ENCODE measurements at regions not wholly inside any gene's neighbourhood (a gene's known extent, or its start where the extent isn't known, plus 50 kb on each side); places are given as distances from the start of the nearest gene placed in this dataset.

- DNase-seq, result no peak
Observed at GRCh38 chr6:128827675-128828464, 55.1 kb upstream of the LAMA2 start.

- DNase-seq, result no peak
Observed at GRCh38 chr6:128826606-128827005, 56.3 kb upstream of the LAMA2 start.

- no peak for DNase-seq
Observed at GRCh38 chr6:128822271-128822670, 60.7 kb upstream of the LAMA2 start.

GRCh38 chr6:128821116-128821515, 61.8 kb upstream of the LAMA2 start:
- DNase-seq, result no peak

- no peak for DNase-seq
Observed at GRCh38 chr6:128808856-128809255, 74.1 kb upstream of the LAMA2 start.

GRCh38 chr6:128807577-128807976, 75.4 kb upstream of the LAMA2 start:
- DNase-seq, result no peak

GRCh38 chr6:128806261-128806660, 76.7 kb upstream of the LAMA2 start:
- DNase-seq, result no peak

- no peak for DNase-seq
Observed at GRCh38 chr6:128803911-128804310, 79.0 kb upstream of the LAMA2 start.

- no peak for DNase-seq
Observed at GRCh38 chr6:128801621-128802020, 81.3 kb upstream of the LAMA2 start.

- no peak for DNase-seq
Observed at GRCh38 chr6:128784266-128784665, 98.7 kb upstream of the LAMA2 start.

- no peak for DNase-seq
Observed at GRCh38 chr6:128768187-128768586, 114.8 kb upstream of the LAMA2 start.

GRCh38 chr6:128767705-128768104, 115.2 kb upstream of the LAMA2 start:
- DNase-seq, result no peak

- no peak for DNase-seq
Observed at GRCh38 chr6:128767150-128767549, 115.8 kb upstream of the LAMA2 start.

- DNase-seq, result no peak
Observed at GRCh38 chr6:128763599-128764300, 119.2 kb upstream of the LAMA2 start.

GRCh38 chr6:128759901-128760300, 123.0 kb upstream of the LAMA2 start:
- DNase-seq, result no peak

- DNase-seq, result no peak
Observed at GRCh38 chr6:128759447-128759846, 123.5 kb upstream of the LAMA2 start.

GRCh38 chr6:128757961-128758360, 125.0 kb upstream of the LAMA2 start:
- DNase-seq, result no peak

GRCh38 chr6:128754658-128755256, 128.2 kb upstream of the LAMA2 start:
- no peak for DNase-seq

- DNase-seq, result no peak
Observed at GRCh38 chr6:128743974-128744765, 138.8 kb upstream of the LAMA2 start.

- no peak for DNase-seq
Observed at GRCh38 chr6:128742900-128743299, 140.0 kb upstream of the LAMA2 start.

- no peak for DNase-seq
Observed at GRCh38 chr6:128740951-128741350, 142.0 kb upstream of the LAMA2 start.

GRCh38 chr6:128739112-128739511, 143.8 kb upstream of the LAMA2 start:
- no peak for DNase-seq

GRCh38 chr6:128738112-128738511, 144.8 kb upstream of the LAMA2 start:
- DNase-seq, result no peak

All from NCI-H2081 treated with DMSO at 0.1 percent for 48 hours (cell line).